Gastrocnemius medialis (tissue), 4 donors: ENCODE measurements at regions not wholly inside any gene's neighbourhood (a gene's known extent, or its start where the extent isn't known, plus 50 kb on each side); places are given as distances from the start of the nearest gene placed in this dataset.

ENCODE experiments used
- CTCF ChIP-seq, 5 experiments: fragments of 450-650 bp in 3 of 5; fragments of 200-600 bp in 2 of 5; sonication (generic) in 2 of 5; IDR thresholded peaks in 4 of 5; conservative IDR thresholded peaks in 1 of 5; 1 replicate in 4 of 5; 2 replicates in 1 of 5; pipeline ENCODE4 v1.5.1; 2016 to 2019; ENCODE audit warnings: antibody characterized with exemption in 5 of 5, mild to moderate bottlenecking in 3 of 5, moderate library complexity in 3 of 5
- POLR2A ChIP-seq, 2 donors: fragments of 450-650 bp; IDR thresholded peaks; one replicate each; pipeline ENCODE4 v1.6.1; 2017; ENCODE audit warnings: antibody characterized with exemption in 2 of 2, mild to moderate bottlenecking in 2 of 2, moderate library complexity in 2 of 2

- TF ChIP-seq CTCF (IDR thresholded peaks at IDR 0.05 in 4 of 5, conservative IDR thresholded peaks at IDR 0.05 in 1 of 5) (no peak), POLR2A (IDR thresholded peaks at IDR 0.05) (no peak)
Observed at GRCh38 chr6:21899708-21900107, 306.2 kb downstream of the SOX4 start.
